ENCODE measurements at regions not wholly inside any gene's neighbourhood (a gene's known extent, or its start where the extent isn't known, plus 50 kb on each side); places are given as distances from the start of the nearest gene placed in this dataset.

DNA sequence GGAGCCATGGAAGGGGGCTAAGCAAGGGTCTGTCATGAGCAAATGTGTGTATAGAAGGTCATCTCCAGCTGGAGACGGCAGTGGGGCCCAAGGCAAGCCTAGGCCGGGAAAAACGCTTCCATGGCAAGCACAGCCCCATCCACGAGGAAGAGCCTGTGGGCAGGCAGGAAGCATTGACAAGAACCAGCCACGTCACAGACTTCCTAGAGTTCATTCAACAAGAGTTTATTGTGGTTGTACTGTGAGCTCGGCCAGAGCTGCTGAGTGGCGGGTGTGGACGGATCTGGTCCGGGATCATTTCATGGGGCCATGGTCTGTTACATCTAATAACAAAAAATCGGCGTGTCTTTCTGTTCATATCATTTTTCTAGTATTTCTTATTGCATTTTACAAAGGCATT, 311.7 kb downstream of the TMEM121 start:
- Histone ChIP-seq H3K9ac (ENCODE audit: insufficient read depth, low read length) (no peak overlapping the region), H3K4me2 (ENCODE audit: extremely low read depth, insufficient read depth, low read length) (no peak overlapping the region), H2AFZ (ENCODE audit: low read length) (no peak overlapping the region), H3K27ac (ENCODE audit: insufficient read depth, low read length) (no peak overlapping the region), H3K27me3 (ENCODE audit: control insufficient read depth, insufficient read depth, low read length) (no peaks in the 10 kb centered on the region), H3K4me1 (ENCODE audit: control insufficient read depth, extremely low read depth, insufficient read depth, low read length) (no peaks in the 10 kb centered on the region), H3K79me2 (ENCODE audit: control insufficient read depth, insufficient read depth, low read length) (no peaks in the 10 kb centered on the region), H3K9me3 (ENCODE audit: control insufficient read depth, insufficient read depth, low read depth, low read length) (no peaks in the 10 kb centered on the region), H3K36me3 (ENCODE audit: control insufficient read depth, insufficient read depth, low read length) (no peaks in the 10 kb centered on the region), H4K20me1 (ENCODE audit: control insufficient read depth, extremely low read depth, insufficient read depth, low read length) (no peaks in the 10 kb centered on the region), H3K4me3 (replicated peaks in 1 of 4; ENCODE audit: control extremely low read depth in 1 of 4, insufficient read depth in 1 of 4, low read depth in 3 of 4, low read length in 4 of 4) (no peak overlapping the region)
- TF ChIP-seq, protein P1, sequence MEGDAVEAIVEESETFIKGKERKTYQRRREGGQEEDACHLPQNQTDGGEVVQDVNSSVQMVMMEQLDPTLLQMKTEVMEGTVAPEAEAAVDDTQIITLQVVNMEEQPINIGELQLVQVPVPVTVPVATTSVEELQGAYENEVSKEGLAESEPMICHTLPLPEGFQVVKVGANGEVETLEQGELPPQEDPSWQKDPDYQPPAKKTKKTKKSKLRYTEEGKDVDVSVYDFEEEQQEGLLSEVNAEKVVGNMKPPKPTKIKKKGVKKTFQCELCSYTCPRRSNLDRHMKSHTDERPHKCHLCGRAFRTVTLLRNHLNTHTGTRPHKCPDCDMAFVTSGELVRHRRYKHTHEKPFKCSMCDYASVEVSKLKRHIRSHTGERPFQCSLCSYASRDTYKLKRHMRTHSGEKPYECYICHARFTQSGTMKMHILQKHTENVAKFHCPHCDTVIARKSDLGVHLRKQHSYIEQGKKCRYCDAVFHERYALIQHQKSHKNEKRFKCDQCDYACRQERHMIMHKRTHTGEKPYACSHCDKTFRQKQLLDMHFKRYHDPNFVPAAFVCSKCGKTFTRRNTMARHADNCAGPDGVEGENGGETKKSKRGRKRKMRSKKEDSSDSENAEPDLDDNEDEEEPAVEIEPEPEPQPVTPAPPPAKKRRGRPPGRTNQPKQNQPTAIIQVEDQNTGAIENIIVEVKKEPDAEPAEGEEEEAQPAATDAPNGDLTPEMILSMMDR (conservative IDR thresholded peaks at IDR 0.05 in 1 of 2, IDR thresholded peaks at IDR 0.05 in 1 of 2; ENCODE audit: low read depth in 1 of 2, low read length in 2 of 2), result no peak
- no peak for TF ChIP-seq EZH2 (IDR thresholded peaks at IDR 0.05; ENCODE audit: low read length, missing control alignments)
- no peak for DNase-seq (ENCODE audit: low read depth in 2 of 2)

DNA sequence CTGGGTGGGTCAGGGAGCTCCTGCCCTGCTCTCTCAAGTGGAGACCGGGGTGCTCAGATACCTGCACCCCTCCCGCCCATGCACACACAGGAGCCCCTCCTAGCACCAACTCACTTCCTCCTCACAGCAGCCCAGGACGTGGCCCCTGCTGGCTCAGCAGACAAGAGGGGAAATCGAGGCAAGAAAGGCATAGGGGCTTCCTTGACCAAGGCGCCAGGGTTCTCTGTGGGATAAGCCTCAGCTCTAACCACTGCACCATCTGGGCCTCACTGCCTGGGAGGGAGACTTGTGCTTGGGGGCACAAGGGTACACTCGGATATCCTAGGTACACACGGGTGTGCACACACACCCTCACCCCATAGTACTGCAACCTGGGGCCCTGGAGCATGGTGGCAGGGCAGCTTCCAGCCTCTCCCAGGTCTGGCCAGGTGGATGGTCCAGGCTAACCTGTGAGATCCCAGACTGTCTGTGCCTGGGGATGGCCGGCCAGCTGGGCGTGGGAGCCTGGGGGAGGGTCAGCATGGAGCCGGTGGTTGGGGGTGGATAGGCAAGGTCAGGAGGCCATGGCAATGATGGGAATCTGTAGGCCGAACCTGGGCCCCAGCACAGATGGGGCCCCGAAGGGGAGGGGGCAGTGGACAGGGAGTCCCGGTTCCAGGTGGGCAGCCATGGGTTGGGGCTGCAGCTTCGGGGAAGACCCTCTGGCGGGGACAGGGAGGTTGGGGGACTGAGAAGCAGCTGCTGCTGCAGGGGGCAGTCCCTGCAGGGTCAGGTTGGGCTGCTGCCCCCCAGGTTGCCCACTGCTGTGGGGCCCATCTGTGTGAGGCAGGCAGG, 312.4 kb downstream of the TMEM121 start:
- no peaks in the 10 kb centered on the region for H3K9me3 ChIP-seq (ENCODE audit: control insufficient read depth, insufficient read depth, low read depth, low read length)
- no peaks in the 10 kb centered on the region for H4K20me1 ChIP-seq (ENCODE audit: control insufficient read depth, extremely low read depth, insufficient read depth, low read length)
- H3K36me3 ChIP-seq (ENCODE audit: control insufficient read depth, insufficient read depth, low read length), result no peaks in the 10 kb centered on the region
- H3K27me3 ChIP-seq (ENCODE audit: control insufficient read depth, insufficient read depth, low read length), result no peaks in the 10 kb centered on the region
- no peaks in the 10 kb centered on the region for H3K4me1 ChIP-seq (ENCODE audit: control insufficient read depth, extremely low read depth, insufficient read depth, low read length)
- no peak overlapping the region for H3K4me2 ChIP-seq (ENCODE audit: extremely low read depth, insufficient read depth, low read length)
- no peak overlapping the region for H3K9ac ChIP-seq (ENCODE audit: insufficient read depth, low read length)
- TF ChIP-seq EZH2 (IDR thresholded peaks at IDR 0.05; ENCODE audit: low read length, missing control alignments), result no peak
- TF ChIP-seq, protein P1 (conservative IDR thresholded peaks at IDR 0.05 in 1 of 2, IDR thresholded peaks at IDR 0.05 in 1 of 2; ENCODE audit: low read depth in 1 of 2, low read length in 2 of 2), result no peak
- no peak for DNase-seq (ENCODE audit: low read depth in 2 of 2)
- no peaks in the 10 kb centered on the region for H3K79me2 ChIP-seq (ENCODE audit: control insufficient read depth, insufficient read depth, low read length)
- no peak overlapping the region for H3K4me3 ChIP-seq (replicated peaks in 1 of 4; ENCODE audit: control extremely low read depth in 1 of 4, insufficient read depth in 1 of 4, low read depth in 3 of 4, low read length in 4 of 4)
- no peak overlapping the region for H3K27ac ChIP-seq (ENCODE audit: insufficient read depth, low read length)
- no peak overlapping the region for H2AFZ ChIP-seq (ENCODE audit: low read length)

DNA sequence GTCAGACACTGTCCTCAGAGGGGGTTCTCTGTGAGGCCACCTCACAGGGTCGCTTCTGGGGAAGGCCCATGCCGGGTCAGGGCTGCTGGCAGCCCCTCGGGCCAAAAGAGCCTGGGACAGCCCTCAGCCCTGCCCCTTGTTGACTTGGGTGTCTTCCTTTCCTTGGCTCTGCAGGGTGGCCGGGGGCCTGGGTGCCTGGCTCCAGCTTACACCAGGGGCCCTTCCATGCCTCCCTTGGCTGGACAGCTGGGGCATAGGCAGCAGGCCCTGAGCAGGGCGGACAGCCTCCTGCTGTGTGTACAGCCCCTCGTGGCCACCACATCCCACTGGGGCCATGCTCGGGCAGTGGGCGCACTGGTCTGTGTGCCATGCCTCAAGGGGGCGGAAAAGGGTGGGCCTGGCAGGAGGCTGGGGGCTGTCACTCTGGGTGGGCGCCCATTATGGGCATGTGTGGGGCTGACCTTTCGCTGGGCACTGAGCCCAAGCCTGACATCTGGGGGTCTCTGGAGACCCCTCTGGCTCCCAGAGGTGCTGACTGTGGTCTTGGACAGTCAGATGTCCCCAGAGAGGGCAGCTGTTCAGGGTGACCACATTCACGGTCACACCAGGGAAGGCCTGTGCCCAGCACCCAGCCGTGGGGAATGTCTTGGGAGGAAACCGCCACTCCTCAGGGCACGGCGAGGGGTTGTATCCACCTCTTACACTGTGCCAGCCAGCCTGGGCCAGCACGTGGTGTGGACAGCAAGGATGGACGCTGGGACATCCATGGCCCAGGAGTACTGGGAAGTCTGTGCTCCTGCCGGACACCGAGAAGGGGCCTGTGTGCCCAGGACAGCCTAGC, 313.3 kb downstream of the TMEM121 start:
- H3K36me3 ChIP-seq (ENCODE audit: control insufficient read depth, insufficient read depth, low read length), result no peaks in the 10 kb centered on the region
- H3K9me3 ChIP-seq (ENCODE audit: control insufficient read depth, insufficient read depth, low read depth, low read length), result no peaks in the 10 kb centered on the region
- H3K4me3 ChIP-seq (replicated peaks in 1 of 4; ENCODE audit: control extremely low read depth in 1 of 4, insufficient read depth in 1 of 4, low read depth in 3 of 4, low read length in 4 of 4), result no peak overlapping the region
- no peaks in the 10 kb centered on the region for H3K79me2 ChIP-seq (ENCODE audit: control insufficient read depth, insufficient read depth, low read length)
- no peak for DNase-seq (ENCODE audit: low read depth in 2 of 2)
- no peak overlapping the region for H3K4me2 ChIP-seq (ENCODE audit: extremely low read depth, insufficient read depth, low read length)
- no peak overlapping the region for H3K27ac ChIP-seq (ENCODE audit: insufficient read depth, low read length)
- no peaks in the 10 kb centered on the region for H3K4me1 ChIP-seq (ENCODE audit: control insufficient read depth, extremely low read depth, insufficient read depth, low read length)
- no peak overlapping the region for H3K9ac ChIP-seq (ENCODE audit: insufficient read depth, low read length)
- H4K20me1 ChIP-seq (ENCODE audit: control insufficient read depth, extremely low read depth, insufficient read depth, low read length), result no peaks in the 10 kb centered on the region
- no peak for TF ChIP-seq EZH2 (IDR thresholded peaks at IDR 0.05; ENCODE audit: low read length, missing control alignments)
- H2AFZ ChIP-seq (ENCODE audit: low read length), result no peak overlapping the region
- H3K27me3 ChIP-seq (ENCODE audit: control insufficient read depth, insufficient read depth, low read length), result no peaks in the 10 kb centered on the region
